IMR-90 (cell line): ENCODE measurements at regions not wholly inside any gene's neighbourhood (a gene's known extent, or its start where the extent isn't known, plus 50 kb on each side); places are given as distances from the start of the nearest gene placed in this dataset.

Source experiments
- ATAC-seq: fragments of 200-7000 bp; cut with Tn5 transposase; 2 replicates; pipeline ENCODE4 v1.9.1; 2020; ENCODE audit warnings: low read depth, mild to moderate bottlenecking, moderate library complexity
- BruUV-seq: library from RNA; stranded (reverse); fragments of 400-500 nt; replicated peaks from 2 replicates; lab custom pipeline; 2021; lab: Mats Ljungman, UMichigan
- CTCF ChIA-PET: fragments of 300-600 bp; formaldehyde crosslinking; extraction: SDS; loops from one replicate; lab custom pipeline; 2021; ENCODE audit warnings: antibody characterized with exemption; lab: Yijun Ruan, JAX
- POLR2A ChIA-PET: fragments of 300-600 bp; sonication (Branson Sonifier 250); formaldehyde crosslinking; loops from one replicate; lab custom pipeline; 2022; ENCODE audit warnings: antibody characterized with exemption; ENCODE audit not compliant: unreplicated experiment; lab: Charles Lee
- DNase-seq: peaks from one replicate; pipeline ENCODE4 v3.0.0; 2013
- H2AFZ ChIP-seq: replicated peaks from 2 replicates; pipeline ENCODE3; 2013; ENCODE audit warnings: low read length, mild to moderate bottlenecking; ENCODE audit not compliant: poor library complexity
- H2AK5ac ChIP-seq: 2 replicates; pipeline ENCODE4 v1.6.1; 2013; ENCODE audit warnings: low read depth, low read length, inconsistent platforms
- H2AK9ac ChIP-seq: replicated peaks from 2 replicates; pipeline ENCODE3; 2013; ENCODE audit warnings: mild to moderate bottlenecking, low read depth, low read length, moderate library complexity; ENCODE audit not compliant: poor library complexity
- H2BK120ac ChIP-seq: 2 replicates; pipeline ENCODE4 v1.6.1; 2013; ENCODE audit warnings: low read depth, low read length, inconsistent platforms
- H2BK15ac ChIP-seq: 3 replicates; pipeline ENCODE4 v1.6.1; 2013; ENCODE audit warnings: low read depth, low read length, inconsistent platforms
- H2BK20ac ChIP-seq: 2 replicates; pipeline ENCODE4 v1.6.1; 2013; ENCODE audit warnings: low read depth, mild to moderate bottlenecking, inconsistent platforms, low read length, moderate library complexity
- H2BK5ac ChIP-seq: 2 replicates; pipeline ENCODE4 v1.6.1; 2013; ENCODE audit warnings: mild to moderate bottlenecking, low read depth, low read length, inconsistent platforms; ENCODE audit not compliant: poor library complexity, severe bottlenecking
- H3K14ac ChIP-seq: replicated peaks from 2 replicates; pipeline ENCODE4 v1.6.1; 2013; ENCODE audit warnings: low read depth, low read length, inconsistent platforms
- H3K18ac ChIP-seq: 2 replicates; pipeline ENCODE4 v1.6.1; 2013; ENCODE audit warnings: low read depth, low read length, control low read depth
- H3K23ac ChIP-seq: 2 replicates; pipeline ENCODE4 v1.6.1; 2013; ENCODE audit warnings: low read depth, low read length, inconsistent platforms
- H3K27ac ChIP-seq: 2 replicates; pipeline ENCODE4 v1.5.1; 2013; ENCODE audit warnings: mild to moderate bottlenecking, control low read depth, low read length; ENCODE audit not compliant: insufficient read depth
- H3K27me3 ChIP-seq: 2 replicates; pipeline ENCODE4 v1.6.1; 2013; ENCODE audit warnings: low read length; ENCODE audit not compliant: control insufficient read depth, insufficient read depth
- H3K36me3 ChIP-seq: 2 replicates; pipeline ENCODE4 v1.6.1; 2013; ENCODE audit warnings: low read length, mixed read lengths; ENCODE audit not compliant: control insufficient read depth, insufficient read depth
- H3K4ac ChIP-seq: 2 replicates; pipeline ENCODE4 v1.6.1; 2013; ENCODE audit warnings: low read depth, low read length, inconsistent platforms
- H3K4me1 ChIP-seq: 2 replicates; pipeline ENCODE4 v1.6.1; 2013; ENCODE audit warnings: low read length, mixed read lengths; ENCODE audit not compliant: control insufficient read depth, insufficient read depth
- H3K4me2 ChIP-seq: 2 replicates; pipeline ENCODE4 v1.6.1; 2013; ENCODE audit warnings: low read depth, mild to moderate bottlenecking, control low read depth, low read length, moderate library complexity
- H3K4me3 ChIP-seq: 2 replicates; pipeline ENCODE4 v1.5.1; 2013; ENCODE audit warnings: low read depth, mild to moderate bottlenecking, control low read depth, low read length, moderate library complexity; ENCODE audit not compliant: insufficient read depth
- H3K56ac ChIP-seq: 2 replicates; pipeline ENCODE4 v1.6.1; 2013; ENCODE audit warnings: low read length, inconsistent platforms; ENCODE audit not compliant: insufficient read depth; ENCODE audit errors: extremely low read depth
- H3K79me1 ChIP-seq, 2 experiments: 2 replicates each; pipeline ENCODE4 v1.6.1; 2013; ENCODE audit warnings: low read length in 2 of 2, inconsistent platforms in 1 of 2, low read depth in 1 of 2
- H3K9ac ChIP-seq: 2 replicates; pipeline ENCODE4 v1.6.1; 2013; ENCODE audit warnings: low read depth, low read length, control low read depth
- H3K9me1 ChIP-seq: 2 replicates; pipeline ENCODE4 v1.6.1; 2013; ENCODE audit warnings: low read length, inconsistent platforms; ENCODE audit not compliant: insufficient read depth
- H3K9me3 ChIP-seq: 2 replicates; pipeline ENCODE4 v1.6.1; 2013; ENCODE audit warnings: low read length; ENCODE audit not compliant: control insufficient read depth, insufficient read depth
- H4K20me1 ChIP-seq: 2 replicates; pipeline ENCODE4 v1.6.1; 2013; ENCODE audit warnings: low read length, inconsistent platforms; ENCODE audit not compliant: insufficient read depth
- H4K5ac ChIP-seq: 2 replicates; pipeline ENCODE4 v1.6.1; 2013; ENCODE audit warnings: mild to moderate bottlenecking, low read depth, low read length, control low read depth
- H4K8ac ChIP-seq, 2 experiments: 2 replicates each; pipeline ENCODE4 v1.6.1; 2013; ENCODE audit warnings: low read depth in 2 of 2, low read length in 2 of 2, control low read depth in 1 of 2, inconsistent platforms in 1 of 2
- H4K91ac ChIP-seq: 2 replicates; pipeline ENCODE4 v1.6.1; 2013; ENCODE audit warnings: low read depth, low read length, inconsistent platforms; ENCODE audit not compliant: insufficient read depth
- ELK1 ChIP-seq: fragments of 150-350 bp; IDR thresholded peaks from 2 replicates; pipeline ENCODE4 v1.6.1; 2016; ENCODE audit warnings: low read depth, mild to moderate bottlenecking, low read length, moderate library complexity, borderline replicate concordance
- MAFK ChIP-seq: IDR thresholded peaks from 2 replicates; pipeline ENCODE4 v1.6.1; 2012; ENCODE audit warnings: low read depth, low read length, improper control_type of control experiment
- NFE2L2 ChIP-seq: fragments of 150-350 bp; IDR thresholded peaks from 2 replicates; pipeline ENCODE4 v1.6.1; 2016; ENCODE audit warnings: low read depth, mild to moderate bottlenecking, low read length
- RAD21 ChIP-seq: IDR thresholded peaks from 2 replicates; pipeline ENCODE4 v1.6.1; 2012; ENCODE audit warnings: low read length, improper control_type of control experiment
- SMC3 ChIP-seq: fragments of 150-350 bp; IDR thresholded peaks from 2 replicates; pipeline ENCODE4 v1.6.1; 2016; ENCODE audit warnings: low read depth, mild to moderate bottlenecking, antibody characterized with exemption, low read length, moderate library complexity
- WGBS, 2 experiments: methylation state at CpG; one replicate each; pipeline versions ENCODE4 v1.1.5 to v1.1.7; 2013; ENCODE audit warnings: missing lambda C conversion rate in 2 of 2; ENCODE audit not compliant: insufficient read length in 1 of 2; ENCODE audit errors: extremely low coverage in 2 of 2; 5-methylcytosine and 5-hydroxymethylcytosine counted together
- dilution Hi-C: fragments of 300-500 bp; cut with HindIII; formaldehyde crosslinking; loops from one replicate; pipeline ENCODE4 v1.14.3; 2018; ENCODE audit warnings: low sequenced_read_pairs; ENCODE audit not compliant: unreplicated experiment
- in situ Hi-C: fragments of 300-500 bp; cut with MboI; formaldehyde crosslinking; loops from 3 replicates; pipeline ENCODE4 v1.14.3; 2019; ENCODE audit warnings: low sequenced_read_pairs, inconsistent platforms, mixed read lengths
- intact Hi-C: fragments of 100-400 bp; cut with micrococcal nuclease; formaldehyde crosslinking; loops from 2 replicates; pipeline ENCODE4 v1.10.0; 2022

DNA sequence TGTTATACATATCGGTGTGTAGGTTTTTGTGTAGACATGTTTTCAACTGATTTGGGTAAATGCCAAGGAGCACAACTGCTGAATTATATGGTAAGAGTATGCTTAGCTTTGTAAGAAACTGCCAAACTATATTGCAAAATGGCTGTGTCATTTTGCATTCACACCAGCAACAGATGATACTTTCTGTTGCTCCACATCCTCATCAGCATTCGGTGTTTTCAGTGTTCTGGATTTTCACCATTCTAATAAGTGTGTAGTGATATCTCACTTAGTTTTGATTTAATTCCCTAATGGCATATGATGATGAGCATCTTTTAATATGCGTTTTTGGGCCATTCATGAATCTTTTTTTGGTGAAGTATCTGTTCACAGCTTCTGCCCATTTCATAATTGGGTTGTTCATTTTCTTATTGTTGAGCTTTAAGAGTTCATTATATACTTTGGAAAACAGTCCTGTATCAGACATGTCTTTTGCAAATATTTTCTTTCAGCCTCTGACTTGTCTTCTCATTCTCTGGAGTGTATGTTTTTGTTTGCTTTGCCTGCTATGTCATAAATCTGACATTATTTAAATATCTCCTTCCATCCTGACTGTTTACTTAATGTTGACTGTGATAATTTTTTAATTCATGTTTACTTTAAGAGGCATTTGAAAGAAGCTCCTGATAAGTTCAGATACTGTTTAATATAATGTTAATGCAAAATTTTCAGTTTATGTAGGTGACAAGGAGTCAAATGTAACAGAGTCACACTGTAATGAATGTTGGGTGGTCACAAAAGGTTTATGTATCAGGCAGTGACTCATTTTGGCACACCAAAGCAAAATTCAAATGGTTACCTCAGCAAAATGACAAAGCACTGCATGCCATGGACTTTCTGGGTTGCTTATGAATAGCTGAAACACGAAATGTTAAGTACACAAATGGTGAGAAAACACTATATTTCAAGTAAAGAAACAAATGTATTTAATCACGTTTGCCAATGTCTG, 181.1 kb upstream of the DAB2 start:
- WGBS, 2 experiments, result no CpG with 5 or more reads among the region's 5 CpGs
- H3K4me2 ChIP-seq, result no peak overlapping the region
- BruUV-seq, result no TSS peak

More for the DNA sequence above, 181.1 kb upstream of the DAB2 start:
- Histone ChIP-seq H2BK5ac (no peak overlapping the region), H3K18ac (no peak overlapping the region), H3K4me3 (no peak overlapping the region), H3K27me3 (no peaks in the 10 kb centered on the region), H3K9ac (no peak overlapping the region), H3K4ac (no peak overlapping the region), H3K9me1 (no peaks in the 10 kb centered on the region), H2AK9ac (no peak overlapping the region), H4K8ac (no peak overlapping the region), H4K91ac (no peak overlapping the region), H3K56ac (no peak overlapping the region), H3K79me1 (no peaks in the 10 kb centered on the region), H2BK120ac (no peak overlapping the region), H3K27ac (no peak overlapping the region), H3K36me3 (no peaks in the 10 kb centered on the region), H4K5ac (no peak overlapping the region), H2AFZ (no peak overlapping the region), H3K23ac (no peak overlapping the region), H2AK5ac (no peak overlapping the region), H3K14ac (no peak overlapping the region), H4K20me1 (no peaks in the 10 kb centered on the region), H2BK15ac (no peak overlapping the region), H2BK20ac (no peak overlapping the region), H3K9me3 (no peaks in the 10 kb centered on the region), H3K4me1 (no peaks in the 10 kb centered on the region)
- POLR2A ChIA-PET, result no interaction called here
- CTCF ChIA-PET, result interaction anchor here (0.6 kb wide), 1 partner anchor 337 kb away, joined by 3 read pairs; no protein-coding TSS in a partner anchor
- peak; percentile 36 for DNase-seq
- intact Hi-C loops, result no loop called here
- peak; percentile 24; the same call in 1 of the 2 replicates for ATAC-seq
- dilution Hi-C loops, result no loop called here
- in situ Hi-C loops, result no loop called here
- TF ChIP-seq ELK1 (no peak), MAFK (peak; percentile 23; the same call in 1 of the 2 replicates), RAD21 (no peak), SMC3 (no peak), NFE2L2 (no peak)
